ENCODE measurements at regions not wholly inside any gene's neighbourhood (a gene's known extent, or its start where the extent isn't known, plus 50 kb on each side); places are given as distances from the start of the nearest gene placed in this dataset.
"Not testable (repeated sequence)": the region's sequence is repeated elsewhere in the genome, so short reads cannot be mapped to it uniquely, and the experiment has no call there.

DNA sequence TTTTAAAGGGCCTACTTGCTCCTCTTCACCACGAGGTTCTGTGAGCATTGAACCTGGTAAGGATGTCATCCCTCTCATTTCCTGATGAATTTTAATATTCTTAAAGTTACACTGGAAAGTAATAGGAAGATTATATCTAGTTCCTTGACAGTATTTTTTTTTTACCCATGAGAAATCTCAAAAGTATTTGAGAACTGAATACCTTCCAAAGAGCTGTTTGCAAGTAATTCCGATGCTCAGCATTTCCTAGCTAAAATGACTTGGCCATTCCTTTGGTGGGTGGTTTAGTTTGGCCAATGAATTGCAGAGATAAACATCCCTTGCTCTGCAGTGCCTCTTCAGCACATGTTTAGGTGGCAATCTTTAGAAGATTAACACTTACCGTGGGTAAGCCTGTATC lies 110.2 kb upstream of the WDR1 start:
- no peak overlapping the region for H3K4me3 ChIP-seq (ENCODE audit: low read depth, low read length)
- TF ChIP-seq, protein P1, sequence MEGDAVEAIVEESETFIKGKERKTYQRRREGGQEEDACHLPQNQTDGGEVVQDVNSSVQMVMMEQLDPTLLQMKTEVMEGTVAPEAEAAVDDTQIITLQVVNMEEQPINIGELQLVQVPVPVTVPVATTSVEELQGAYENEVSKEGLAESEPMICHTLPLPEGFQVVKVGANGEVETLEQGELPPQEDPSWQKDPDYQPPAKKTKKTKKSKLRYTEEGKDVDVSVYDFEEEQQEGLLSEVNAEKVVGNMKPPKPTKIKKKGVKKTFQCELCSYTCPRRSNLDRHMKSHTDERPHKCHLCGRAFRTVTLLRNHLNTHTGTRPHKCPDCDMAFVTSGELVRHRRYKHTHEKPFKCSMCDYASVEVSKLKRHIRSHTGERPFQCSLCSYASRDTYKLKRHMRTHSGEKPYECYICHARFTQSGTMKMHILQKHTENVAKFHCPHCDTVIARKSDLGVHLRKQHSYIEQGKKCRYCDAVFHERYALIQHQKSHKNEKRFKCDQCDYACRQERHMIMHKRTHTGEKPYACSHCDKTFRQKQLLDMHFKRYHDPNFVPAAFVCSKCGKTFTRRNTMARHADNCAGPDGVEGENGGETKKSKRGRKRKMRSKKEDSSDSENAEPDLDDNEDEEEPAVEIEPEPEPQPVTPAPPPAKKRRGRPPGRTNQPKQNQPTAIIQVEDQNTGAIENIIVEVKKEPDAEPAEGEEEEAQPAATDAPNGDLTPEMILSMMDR (IDR thresholded peaks at IDR 0.05; ENCODE audit: borderline replicate concordance, insufficient read depth, low read depth, low read length), result no peak

DNA sequence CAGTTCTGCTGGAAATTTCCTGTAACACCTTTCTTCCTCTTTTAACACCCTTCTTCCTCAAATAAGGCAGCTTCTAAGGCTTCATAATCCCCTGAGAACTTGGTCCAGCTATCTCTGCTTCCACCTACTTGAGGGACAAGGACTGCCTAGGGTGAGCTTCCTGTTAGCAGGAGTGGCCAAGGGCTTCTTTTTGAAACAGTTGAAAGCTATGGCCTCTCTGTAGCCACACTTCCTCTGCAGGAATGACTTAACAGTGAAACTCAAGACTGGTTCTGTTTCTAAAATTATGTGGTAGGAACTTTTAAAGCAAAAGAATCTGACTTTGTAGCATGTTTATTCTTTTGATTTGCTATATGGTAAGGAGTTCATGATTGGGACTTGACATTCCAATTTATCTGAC lies 108.5 kb upstream of the WDR1 start:
- no peak overlapping the region for H3K4me3 ChIP-seq (ENCODE audit: low read depth, low read length)
- TF ChIP-seq, protein P1 (IDR thresholded peaks at IDR 0.05; ENCODE audit: borderline replicate concordance, insufficient read depth, low read depth, low read length), result no peak

DNA sequence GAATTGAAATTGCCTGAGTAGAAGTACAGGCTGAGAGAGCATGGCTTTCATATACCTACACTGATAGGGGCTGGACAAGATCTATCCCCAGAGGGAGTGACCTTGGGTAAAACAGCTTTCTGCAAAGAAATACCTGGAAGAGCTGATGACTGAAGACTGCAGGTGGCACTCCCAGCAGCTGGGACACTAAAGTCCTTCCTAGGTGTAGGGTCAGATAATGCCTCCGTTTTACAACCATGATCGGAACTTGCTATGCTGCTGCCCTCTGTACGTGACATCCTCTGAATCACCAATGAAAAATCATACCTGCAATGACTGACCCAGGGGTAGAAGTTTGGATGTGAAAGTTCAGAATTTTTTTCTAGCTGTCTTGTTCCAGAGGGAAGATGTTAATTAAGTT lies 107.2 kb upstream of the WDR1 start:
- no peak overlapping the region for H3K4me3 ChIP-seq (ENCODE audit: low read depth, low read length)
- TF ChIP-seq, protein P1 (IDR thresholded peaks at IDR 0.05; ENCODE audit: borderline replicate concordance, insufficient read depth, low read depth, low read length), result no peak

DNA sequence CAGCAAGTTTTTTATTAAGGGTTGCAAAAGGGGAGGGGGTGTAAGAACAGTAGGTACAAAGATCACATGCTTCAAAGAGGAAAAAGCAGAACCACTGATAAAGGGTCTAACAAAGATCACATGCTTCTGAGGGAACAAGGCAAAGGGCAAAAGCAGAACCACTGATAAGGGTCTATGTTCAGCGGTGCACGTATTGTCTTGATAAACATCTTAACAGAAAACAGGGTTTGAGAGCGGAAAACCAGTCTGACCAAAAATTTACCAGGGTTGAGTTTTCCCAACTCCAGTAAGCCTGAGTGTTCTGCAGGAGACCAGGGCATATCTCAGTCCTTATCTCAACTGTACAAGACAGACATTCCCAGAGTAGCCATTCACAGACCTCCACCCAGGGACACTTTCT lies 96.9 kb upstream of the WDR1 start:
- not testable (repeated sequence) for H3K4me3 ChIP-seq (ENCODE audit: low read depth, low read length)

DNA sequence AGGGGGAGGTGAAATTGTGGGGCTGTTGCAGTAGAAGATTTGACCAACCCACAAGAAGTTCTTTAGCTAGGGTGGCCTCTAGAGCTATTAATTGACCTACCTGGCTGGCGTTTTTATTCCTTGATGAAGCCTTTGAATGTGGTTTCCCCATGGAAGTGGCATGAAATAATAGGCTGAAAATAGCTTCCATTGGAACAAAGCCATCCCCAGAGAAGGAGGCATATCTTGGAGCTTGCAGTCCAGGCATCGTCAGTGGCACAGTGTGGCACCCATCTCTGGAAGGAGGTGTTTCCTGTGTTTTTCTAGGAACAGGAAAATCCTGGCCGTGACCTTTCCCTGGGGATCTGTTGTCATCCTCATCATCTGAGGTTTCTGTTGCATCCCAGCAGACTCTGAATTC lies 96.3 kb upstream of the WDR1 start:
- TF ChIP-seq, protein P1 (IDR thresholded peaks at IDR 0.05; ENCODE audit: borderline replicate concordance, insufficient read depth, low read depth, low read length), result no peak
- H3K4me3 ChIP-seq (ENCODE audit: low read depth, low read length), result no peak overlapping the region

DNA sequence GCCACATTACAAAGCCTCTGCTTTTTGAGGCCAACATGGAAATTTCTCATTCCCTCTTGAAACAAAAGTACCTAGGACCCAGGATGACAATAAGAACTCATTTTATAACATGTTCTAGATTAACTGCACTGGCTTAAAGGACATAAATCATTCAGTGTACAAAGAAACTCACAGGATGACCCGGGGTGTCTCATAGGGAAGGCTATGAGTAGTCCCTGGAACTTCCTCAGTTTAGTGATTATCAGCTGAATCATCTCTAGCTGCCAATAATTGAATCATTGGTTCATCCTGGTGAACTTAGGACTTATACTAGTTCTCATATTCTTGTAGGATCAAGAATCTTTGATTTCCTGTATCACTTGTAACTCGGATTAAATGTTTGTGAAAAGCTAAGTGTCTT lies 95.8 kb upstream of the WDR1 start:
- TF ChIP-seq, protein P1 (IDR thresholded peaks at IDR 0.05; ENCODE audit: borderline replicate concordance, insufficient read depth, low read depth, low read length), result no peak
- no peak overlapping the region for H3K4me3 ChIP-seq (ENCODE audit: low read depth, low read length)

DNA sequence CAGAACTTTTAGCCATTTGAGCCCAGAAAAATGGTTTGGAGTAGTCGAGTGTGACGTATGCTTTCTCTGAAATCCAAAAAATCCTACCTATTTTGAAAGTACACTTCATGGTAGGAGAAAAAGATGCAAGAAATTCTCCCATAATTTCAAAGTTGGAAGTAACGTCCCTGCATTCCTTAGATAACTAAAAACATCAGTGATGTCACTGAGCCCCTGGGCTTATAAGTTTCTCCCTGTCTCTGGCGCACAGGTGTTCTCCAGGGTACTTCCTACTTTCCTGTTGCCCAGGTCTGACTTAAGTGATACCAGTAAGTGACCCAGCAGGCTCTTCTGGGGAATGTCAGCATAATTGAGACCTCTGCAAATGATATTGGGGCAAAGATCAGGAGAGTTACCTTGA lies 90.5 kb upstream of the WDR1 start:
- TF ChIP-seq, protein P1 (IDR thresholded peaks at IDR 0.05; ENCODE audit: borderline replicate concordance, insufficient read depth, low read depth, low read length), result no peak
- no peak overlapping the region for H3K4me3 ChIP-seq (ENCODE audit: low read depth, low read length)

DNA sequence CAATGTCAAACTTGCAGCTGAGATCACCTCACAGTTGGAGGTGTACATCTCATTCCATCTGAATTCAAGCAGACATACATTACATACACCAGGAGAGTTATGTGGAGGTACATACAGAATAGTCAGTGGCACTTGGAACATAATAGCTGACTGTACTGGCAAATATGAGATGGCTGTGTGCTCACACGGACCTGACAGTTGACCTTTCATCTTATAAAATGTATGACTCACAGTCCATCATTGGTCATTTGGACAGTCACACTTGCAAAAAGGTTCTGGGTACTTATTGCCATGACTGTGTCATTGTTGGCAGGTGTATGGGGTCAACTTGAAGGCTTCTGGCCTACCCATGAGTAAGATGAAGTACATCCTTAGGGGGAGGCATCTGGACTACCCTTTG lies 88.6 kb upstream of the WDR1 start:
- TF ChIP-seq, protein P1 (IDR thresholded peaks at IDR 0.05; ENCODE audit: borderline replicate concordance, insufficient read depth, low read depth, low read length), result no peak
- H3K4me3 ChIP-seq (ENCODE audit: low read depth, low read length), result no peak overlapping the region

All from GM12875 (cell line).